ENCODE measurements at regions not wholly inside any gene's neighbourhood (a gene's known extent, or its start where the extent isn't known, plus 50 kb on each side); places are given as distances from the start of the nearest gene placed in this dataset.

GRCh38 chr5:23064710-23065109 lies 211.6 kb upstream of the CDH12 start:
- DNase-seq = no peak

- no peak for DNase-seq
These were observed 200.7 kb upstream of the CDH12 start for GRCh38 chr5:23053846-23054245.

- DNase-seq = peak; percentile 36
These were observed 189.1 kb upstream of the CDH12 start for GRCh38 chr5:23042226-23042625.

GRCh38 chr5:23035555-23036090 lies 182.5 kb upstream of the CDH12 start:
- DNase-seq = no peak

GRCh38 chr5:23033864-23034263 lies 180.7 kb upstream of the CDH12 start:
- no peak for DNase-seq

GRCh38 chr5:23029290-23029689 lies 176.1 kb upstream of the CDH12 start:
- DNase-seq = no peak

GRCh38 chr5:23028445-23029021 lies 175.4 kb upstream of the CDH12 start:
- no peak for DNase-seq

- DNase-seq = no peak
These were observed 174.7 kb upstream of the CDH12 start for GRCh38 chr5:23027830-23028229.

- no peak for DNase-seq
These were observed 174.2 kb upstream of the CDH12 start for GRCh38 chr5:23027331-23027730.

- no peak for DNase-seq
These were observed 173.4 kb upstream of the CDH12 start for GRCh38 chr5:23026252-23027170.

- DNase-seq = no peak
These were observed 172.6 kb upstream of the CDH12 start for GRCh38 chr5:23025629-23026233.

- DNase-seq = no peak
These were observed 171.3 kb upstream of the CDH12 start for GRCh38 chr5:23024470-23024869.

GRCh38 chr5:23014825-23015224 lies 161.7 kb upstream of the CDH12 start:
- peak; percentile 24 for DNase-seq

GRCh38 chr5:23014266-23014665 lies 161.1 kb upstream of the CDH12 start:
- peak; percentile 88 for DNase-seq

- peak; percentile 48 for DNase-seq
These were observed 160.4 kb upstream of the CDH12 start for GRCh38 chr5:23013395-23013998.

GRCh38 chr5:23012842-23013241 lies 159.7 kb upstream of the CDH12 start:
- peak; percentile 31 for DNase-seq

- no peak for DNase-seq
These were observed 154.6 kb upstream of the CDH12 start for GRCh38 chr5:23007762-23008161.

GRCh38 chr5:23007236-23007635 lies 154.1 kb upstream of the CDH12 start:
- no peak for DNase-seq

- DNase-seq = no peak
These were observed 148.0 kb upstream of the CDH12 start for GRCh38 chr5:23001120-23001519.

- no peak for DNase-seq
These were observed 145.6 kb upstream of the CDH12 start for GRCh38 chr5:22998774-22999173.

- no peak for DNase-seq
These were observed 145.2 kb upstream of the CDH12 start for GRCh38 chr5:22998362-22998761.

- no peak for DNase-seq
These were observed 135.8 kb upstream of the CDH12 start for GRCh38 chr5:22988937-22989336.

- no peak for DNase-seq
These were observed 133.1 kb upstream of the CDH12 start for GRCh38 chr5:22986281-22986680.
